ENCODE measurements at regions not wholly inside any gene's neighbourhood (a gene's known extent, or its start where the extent isn't known, plus 50 kb on each side); places are given as distances from the start of the nearest gene placed in this dataset.

DNA sequence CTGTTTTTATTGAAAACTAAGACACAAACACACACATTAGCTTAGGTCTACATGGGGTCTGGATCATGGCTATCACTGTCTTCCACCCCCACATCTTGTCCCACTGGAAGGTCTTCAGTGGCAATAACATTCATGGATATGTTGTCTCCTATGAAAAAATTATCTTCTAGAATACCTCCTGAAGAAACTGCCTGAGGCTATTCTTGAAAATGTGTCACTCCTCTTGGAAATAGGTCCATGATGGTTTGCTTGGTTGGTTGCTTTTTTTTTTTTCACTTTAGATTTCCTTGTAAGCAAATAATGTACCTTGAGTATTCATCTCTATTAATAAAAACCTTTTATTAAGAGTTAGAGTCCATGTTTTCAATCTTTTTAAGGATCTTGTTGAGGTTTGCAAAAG, 195.3 kb upstream of the PDE5A start:
- no peak for DNase-seq

- no peak for DNase-seq
These were observed 194.4 kb upstream of the PDE5A start for GRCh38 chr4:119823045-119823444.

GRCh38 chr4:119816473-119816872, 187.9 kb upstream of the PDE5A start:
- DNase-seq, result no peak

- no peak for DNase-seq
These were observed 181.4 kb upstream of the PDE5A start for GRCh38 chr4:119810001-119810400.

DNA sequence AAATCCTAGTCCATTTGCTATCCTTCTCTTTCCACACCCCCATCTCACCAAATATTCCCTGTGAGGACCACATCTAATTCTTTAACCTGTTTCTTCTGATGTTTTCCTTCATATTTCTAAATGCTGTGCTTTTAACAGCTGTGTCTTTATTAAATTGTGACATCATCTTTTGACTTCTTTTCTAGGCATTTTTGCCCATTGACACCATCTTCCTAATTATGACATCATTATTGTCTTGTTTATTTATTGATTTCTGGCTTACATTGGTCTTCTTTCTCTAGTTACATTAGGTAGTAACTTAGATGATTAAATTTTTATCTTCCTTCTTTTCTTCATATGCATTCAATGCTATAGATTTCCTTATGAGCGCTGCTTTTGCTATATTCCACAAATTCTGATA, 175.8 kb upstream of the PDE5A start:
- no peak for DNase-seq

DNA sequence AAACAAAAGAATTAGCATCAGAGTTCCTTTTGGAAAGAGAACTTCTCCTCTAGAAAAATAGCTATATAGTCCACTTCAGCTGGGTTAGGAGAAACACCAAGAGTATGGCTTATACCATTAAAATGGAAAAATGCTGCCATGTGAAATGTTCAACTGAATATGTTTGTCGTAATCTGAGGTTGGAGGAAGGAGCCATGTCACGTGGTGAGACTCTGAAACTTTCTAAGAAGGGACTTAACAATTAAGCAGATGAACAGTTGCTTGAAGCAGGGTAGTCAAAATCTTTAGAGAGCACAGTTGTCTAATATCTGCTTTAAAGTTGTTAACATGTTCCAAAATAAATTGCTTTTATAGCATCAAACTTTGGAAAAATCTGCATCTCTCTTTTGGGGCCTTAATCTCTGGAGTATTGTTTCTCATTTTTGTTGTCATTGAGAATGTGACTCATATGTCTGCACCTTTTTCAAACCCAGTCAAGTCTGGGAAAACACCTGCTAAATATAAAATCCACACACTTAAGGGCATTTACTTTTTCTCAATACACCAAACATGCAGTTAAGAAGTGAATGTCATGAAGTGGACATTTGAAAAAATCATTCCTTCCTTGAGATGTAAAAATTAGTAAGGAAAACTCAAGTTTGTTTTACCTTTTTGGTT, 168.8 kb upstream of the PDE5A start:
- DNase-seq, result no peak

- DNase-seq, result peak; percentile 1
These were observed 167.5 kb upstream of the PDE5A start for GRCh38 chr4:119795986-119796578.

- DNase-seq, result no peak
These were observed 166.1 kb upstream of the PDE5A start for GRCh38 chr4:119794681-119795080.

- no peak for DNase-seq
These were observed 165.5 kb upstream of the PDE5A start for GRCh38 chr4:119794113-119794512.

DNA sequence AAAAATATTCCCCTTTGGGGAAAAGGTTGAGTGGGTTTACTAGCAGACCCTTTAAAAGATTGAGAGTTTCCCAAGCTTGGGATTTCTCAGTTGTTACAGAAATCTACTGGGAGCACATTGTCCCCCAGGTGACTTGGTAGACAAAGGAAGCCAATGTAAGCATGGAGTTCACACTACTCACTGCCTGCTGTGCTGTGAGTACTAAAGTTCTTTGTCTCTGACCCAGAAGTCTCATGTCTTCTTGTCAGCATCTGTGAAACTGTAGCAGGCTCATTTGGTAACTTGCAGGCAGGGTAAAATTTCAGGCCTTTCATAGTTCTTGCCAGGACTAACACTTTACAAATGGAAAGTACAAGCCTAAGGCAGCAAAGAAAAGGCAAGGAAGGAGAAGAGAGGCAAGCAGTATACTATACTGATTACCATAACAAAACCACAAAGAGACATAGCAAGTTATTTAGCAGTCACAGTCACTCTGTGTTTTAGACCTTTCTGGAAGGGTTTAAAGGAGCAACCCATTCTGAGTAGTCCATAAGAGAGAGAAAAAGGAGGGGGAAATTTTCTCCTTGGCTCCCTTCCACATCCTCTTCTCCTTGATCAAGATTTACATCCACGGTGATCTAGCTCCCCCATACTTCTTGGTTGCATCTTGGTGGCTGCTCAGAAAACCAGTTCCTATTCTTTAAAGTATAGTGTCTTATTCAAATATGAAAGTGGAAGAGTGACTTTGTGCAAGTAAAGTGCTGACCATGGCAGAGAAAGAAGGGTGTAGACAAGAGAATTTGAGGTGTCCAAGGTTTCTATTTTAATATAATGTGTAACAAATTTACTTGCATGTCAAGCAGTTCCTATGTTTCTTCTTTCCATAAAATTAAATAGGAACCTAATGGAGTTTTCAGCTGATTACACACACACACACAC, 160.0 kb upstream of the PDE5A start:
- no peak for DNase-seq

DNA sequence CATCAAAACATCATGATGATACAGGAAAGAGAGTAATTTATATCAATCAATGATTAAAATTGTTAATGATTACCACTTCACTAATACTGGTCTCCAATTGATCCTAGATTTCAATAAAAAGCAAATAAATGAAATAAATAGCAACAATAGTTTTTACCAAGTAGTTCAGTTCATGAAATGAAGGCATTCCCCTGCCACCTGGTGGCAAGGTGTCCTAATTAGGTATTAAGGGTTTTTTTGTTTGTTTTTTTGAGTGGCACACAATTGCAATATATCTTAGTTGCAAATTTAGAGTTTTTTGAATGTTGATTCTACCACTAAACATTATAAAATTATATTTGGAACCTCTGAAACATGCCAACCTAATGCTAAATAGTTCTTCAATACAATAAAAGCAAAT, 157.4 kb upstream of the PDE5A start:
- DNase-seq, result peak; percentile 7

DNA sequence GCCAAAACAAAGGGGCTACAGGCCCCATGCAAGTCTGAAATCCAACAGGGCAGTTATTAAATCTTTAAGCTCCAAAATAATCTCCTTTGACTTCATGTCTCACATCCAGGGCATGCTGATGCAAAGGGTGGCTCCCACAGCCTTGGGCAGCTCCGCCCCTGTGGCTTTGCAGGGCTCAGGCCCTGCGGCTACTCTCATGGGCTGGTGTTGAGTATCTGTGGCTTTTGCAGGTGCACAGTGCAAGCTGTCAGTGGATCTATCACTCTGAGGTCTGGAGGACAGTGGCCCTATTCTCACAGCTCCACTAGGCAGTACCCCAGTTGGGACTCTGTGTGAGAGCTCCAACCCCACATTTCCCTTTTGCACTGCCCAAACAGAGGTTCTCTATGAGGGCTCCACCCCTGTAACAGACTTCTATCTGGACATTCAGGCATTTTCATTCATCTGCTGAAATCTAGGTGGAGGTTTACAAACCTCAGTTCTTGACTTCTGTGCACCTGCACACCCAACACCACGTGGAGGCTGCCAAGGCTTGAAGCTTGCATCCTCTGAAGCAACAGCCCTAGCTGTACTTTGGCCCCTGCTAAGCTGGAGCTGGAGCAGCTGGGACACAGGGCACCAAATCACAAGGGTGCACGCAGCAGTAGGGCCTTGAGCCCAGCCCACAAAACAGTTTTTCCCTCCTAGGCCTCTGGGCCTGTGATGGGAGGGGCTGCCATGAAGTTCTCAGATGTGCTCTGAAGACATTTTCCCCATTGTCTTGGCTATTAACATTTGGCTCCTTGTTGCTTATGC, 154.8 kb upstream of the PDE5A start:
- DNase-seq, result no peak

GRCh38 chr4:119781044-119781443, 152.4 kb upstream of the PDE5A start:
- DNase-seq, result no peak

DNA sequence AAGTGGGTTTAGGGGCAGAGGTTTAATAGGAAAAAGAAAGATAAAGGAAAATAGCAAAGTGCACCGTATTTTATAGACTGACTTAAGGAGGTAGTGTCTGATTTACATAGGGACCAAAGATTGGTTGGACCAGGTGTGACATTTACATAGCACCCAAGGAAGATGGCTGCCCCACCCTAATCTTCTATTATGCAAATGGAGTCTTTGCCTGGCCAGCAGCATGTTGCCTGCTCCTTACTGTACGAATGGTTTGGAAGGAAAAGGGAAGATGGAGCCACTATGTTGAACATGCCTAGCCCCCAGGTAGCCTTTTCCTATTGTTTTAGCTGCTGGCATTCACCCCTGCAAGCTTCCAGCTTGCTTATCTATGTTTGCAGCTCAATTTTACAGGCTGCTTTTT, 146.2 kb upstream of the PDE5A start:
- DNase-seq, result no peak

DNA sequence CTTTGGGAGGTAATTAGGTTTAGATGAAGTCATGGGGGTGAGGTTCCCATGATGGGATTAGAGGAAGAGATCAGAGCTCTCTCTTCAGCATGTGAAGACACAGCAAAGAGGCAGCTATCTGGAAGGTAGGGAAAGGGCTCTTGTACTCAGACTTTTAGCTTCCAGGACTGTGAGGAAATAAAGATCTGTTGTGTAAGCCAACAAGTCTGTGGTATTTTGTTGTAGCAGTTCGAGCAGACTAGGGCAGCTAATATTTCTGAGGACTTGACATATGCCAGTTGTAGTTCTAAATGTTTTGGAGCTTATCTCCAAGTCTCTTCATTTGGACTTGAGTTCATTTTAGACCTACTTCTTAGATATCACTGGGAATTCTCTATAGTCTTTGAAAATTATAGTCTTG, 137.3 kb upstream of the PDE5A start:
- DNase-seq, result no peak

DNA sequence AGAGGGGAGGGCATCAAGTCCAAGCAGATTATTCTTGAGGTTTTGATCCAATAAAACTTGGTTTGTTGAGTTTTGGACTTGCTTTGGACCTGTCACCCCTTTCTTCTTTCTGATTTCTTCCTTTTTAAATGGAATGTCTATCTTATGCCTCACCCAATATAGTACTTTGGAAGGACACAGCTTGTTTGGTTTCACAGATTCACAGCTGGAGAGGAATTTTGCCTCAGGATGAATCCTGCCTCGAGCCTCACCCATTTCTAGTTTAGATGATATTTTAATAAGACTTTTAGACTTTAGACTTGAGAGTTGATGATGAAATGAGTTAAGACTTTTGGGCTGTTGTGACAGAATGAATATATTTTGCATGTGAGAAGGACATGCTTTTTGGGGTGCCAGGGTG, 136.9 kb upstream of the PDE5A start:
- no peak for DNase-seq

GRCh38 chr4:119763386-119763785, 134.8 kb upstream of the PDE5A start:
- DNase-seq, result no peak

DNA sequence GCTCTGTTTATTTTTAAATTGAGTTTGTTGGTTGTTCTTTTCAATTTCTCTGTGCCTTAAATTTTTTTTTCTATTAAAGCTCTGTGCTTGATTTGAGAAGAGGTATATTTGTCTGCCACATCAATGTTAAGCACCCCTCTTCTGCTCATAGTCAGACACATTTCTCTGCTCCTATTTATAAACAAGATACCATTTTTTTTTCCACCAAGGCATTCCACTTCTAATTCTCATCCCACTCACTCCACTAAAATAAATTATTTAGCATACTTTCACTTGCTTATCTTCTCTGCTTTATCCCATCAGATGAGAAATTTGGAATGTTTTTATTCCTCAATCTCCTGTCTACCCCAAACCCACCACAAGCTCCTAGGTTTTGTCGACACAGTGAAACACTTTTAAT, 127.0 kb upstream of the PDE5A start:
- DNase-seq, result no peak

- no peak for DNase-seq
These were observed 124.3 kb upstream of the PDE5A start for GRCh38 chr4:119752936-119753335.

- no peak for DNase-seq
These were observed 122.2 kb upstream of the PDE5A start for GRCh38 chr4:119750771-119751170.

- DNase-seq, result no peak
These were observed 121.4 kb upstream of the PDE5A start for GRCh38 chr4:119750048-119750447.

DNA sequence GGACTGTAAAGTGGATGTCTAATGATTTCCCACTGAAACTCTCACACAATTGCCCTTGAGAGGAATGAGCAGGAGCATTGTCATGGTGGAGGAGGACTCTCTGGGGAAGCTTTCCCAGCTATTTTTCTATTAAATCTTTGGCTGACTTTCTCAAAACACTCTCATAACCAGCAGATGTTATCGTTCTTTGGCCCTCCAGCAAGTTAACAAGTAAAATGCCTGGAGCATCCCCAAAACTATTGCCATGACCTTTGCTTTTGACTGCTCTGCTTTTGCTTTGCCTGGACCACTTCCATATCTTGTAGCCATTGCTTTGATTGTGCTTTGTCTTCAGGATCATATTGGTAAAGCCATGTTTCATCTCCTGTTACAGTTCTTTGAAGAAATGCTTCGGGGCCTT, 120.2 kb upstream of the PDE5A start:
- peak; percentile 35 for DNase-seq

GRCh38 chr4:119746951-119747350, 118.3 kb upstream of the PDE5A start:
- DNase-seq, result peak; percentile 48
